K562 (cell line): ENCODE measurements at regions not wholly inside any gene's neighbourhood (a gene's known extent, or its start where the extent isn't known, plus 50 kb on each side); places are given as distances from the start of the nearest gene placed in this dataset.

Experiments used
- ATAC-seq: fragments of 200-7000 bp; cut with Tn5 transposase; 3 replicates; pipeline ENCODE4 v1.9.1; 2020; ENCODE audit warnings: moderate library complexity
- BruUV-seq: library from RNA; stranded (reverse); fragments of 400-500 nt; replicated peaks from 2 replicates; lab custom pipeline; 2021; lab: Mats Ljungman, UMichigan
- CTCF ChIA-PET: fragments of 300-600 bp; formaldehyde crosslinking; extraction: SDS; loops from one replicate; lab custom pipeline; 2021; ENCODE audit warnings: low intra/inter-chr PET ratio; lab: Yijun Ruan, JAX
- POLR2A ChIA-PET: fragments of 300-600, 350-650 bp; sonication (Branson Sonifier 250); formaldehyde crosslinking; extraction: SDS; loops from one replicate; lab custom pipeline; 2021; ENCODE audit warnings: antibody characterized with exemption, inconsistent platforms; lab: Yijun Ruan, JAX
- DNase-seq, 4 experiments: peaks; one replicate each; pipeline versions ENCODE4 v3.0.0 to v3.0.0-alpha.2; 2011 to 2018; ENCODE audit warnings: low spot score in 3 of 4, mixed read lengths in 3 of 4; ENCODE audit errors: extremely low read depth in 1 of 4
- FAIRE-seq: peaks from 2 replicates; lab custom pipeline; 2011; peaks lifted over from hg19 to GRCh38; lab: Jason Lieb, UNC
- H2AFZ ChIP-seq: 2 replicates; pipeline ENCODE4 v1.6.0; 2011; ENCODE audit warnings: low read depth, low read length, control low read depth, inconsistent platforms
- H3K27ac ChIP-seq: fragments of 200-600 bp; 3 replicates; pipeline ENCODE4 v1.8.0; 2011; ENCODE audit warnings: low read depth, mild to moderate bottlenecking, control low read depth, inconsistent platforms, low read length, moderate library complexity, mixed read lengths; ENCODE audit errors: extremely low read depth
- H3K27me3 ChIP-seq, 2 experiments: fragments of 300-600 bp in 1 of 2; 2 replicates in 1 of 2; 3 replicates in 1 of 2; pipeline versions ENCODE4 v1.6.0 to v1.8.0; 2011; ENCODE audit warnings: inconsistent platforms in 2 of 2, low read length in 2 of 2, mild to moderate bottlenecking in 1 of 2, mixed read lengths in 1 of 2, moderate library complexity in 1 of 2; ENCODE audit not compliant: control insufficient read depth in 2 of 2, insufficient read depth in 2 of 2
- H3K36me3 ChIP-seq: fragments of 300-600 bp; 3 replicates; pipeline ENCODE4 v1.8.0; 2011; ENCODE audit warnings: mild to moderate bottlenecking, low read length, inconsistent platforms; ENCODE audit not compliant: control insufficient read depth, insufficient read depth
- H3K4me1 ChIP-seq, 2 experiments: fragments of 200-600 bp in 1 of 2; replicated peaks in 1 of 2; 2 replicates in 1 of 2; 3 replicates in 1 of 2; pipeline versions ENCODE4 v1.5.1 to v1.8.0; 2011; ENCODE audit warnings: inconsistent platforms in 2 of 2, low read length in 2 of 2, mild to moderate bottlenecking in 1 of 2, mixed read lengths in 1 of 2, moderate library complexity in 1 of 2; ENCODE audit not compliant: control insufficient read depth in 2 of 2, insufficient read depth in 2 of 2
- H3K4me2 ChIP-seq: 2 replicates; pipeline ENCODE4 v1.6.1; 2011; ENCODE audit warnings: low read length, control low read depth, inconsistent platforms, mixed read lengths; ENCODE audit not compliant: insufficient read depth
- H3K4me3 ChIP-seq: fragments of 200-600 bp; sonication (generic), shearing (Covaris generic); 2 replicates; pipeline ENCODE4 v1.5.1; 2016; ENCODE audit warnings: control low read depth, inconsistent platforms
- H3K79me2 ChIP-seq: fragments of 200-600 bp; 3 replicates; pipeline ENCODE4 v1.8.0; 2011; ENCODE audit warnings: low read length, inconsistent platforms; ENCODE audit not compliant: control insufficient read depth, insufficient read depth
- H3K9ac ChIP-seq, 2 experiments: 2 replicates each; pipeline versions ENCODE4 v1.6.0 to v1.6.1; 2011; ENCODE audit warnings: low read depth in 2 of 2, low read length in 2 of 2, control low read depth in 1 of 2, inconsistent platforms in 1 of 2, mild to moderate bottlenecking in 1 of 2, mixed read lengths in 1 of 2; ENCODE audit not compliant: insufficient read depth in 1 of 2
- H3K9me1 ChIP-seq: one replicate; pipeline ENCODE4 v1.6.0; 2011; ENCODE audit warnings: inconsistent platforms, mild to moderate bottlenecking, low read length, moderate library complexity; ENCODE audit not compliant: control insufficient read depth, insufficient read depth
- H3K9me3 ChIP-seq: replicated peaks from 2 replicates; pipeline ENCODE4 v1.5.1; 2011; ENCODE audit warnings: low read depth, low read length, inconsistent platforms; ENCODE audit not compliant: control insufficient read depth, insufficient read depth
- H4K20me1 ChIP-seq: replicated peaks from 2 replicates; pipeline ENCODE4 v1.6.1; 2011; ENCODE audit warnings: low read length, inconsistent platforms, mixed read lengths; ENCODE audit not compliant: control insufficient read depth, insufficient read depth
- ARID1B ChIP-seq: fragments of 450-650 bp; IDR thresholded peaks from 2 replicates; pipeline ENCODE4 v1.6.1; 2016; ENCODE audit warnings: antibody characterized with exemption, mild to moderate bottlenecking, inconsistent platforms
- ARID4B ChIP-seq: sonication (generic); formaldehyde crosslinking; IDR thresholded peaks from 2 replicates; pipeline ENCODE4 v1.8.0; 2022; ENCODE audit warnings: mild to moderate bottlenecking, missing genetic modification reagents
- CC2D1A ChIP-seq: fragments of 450-650 bp; IDR thresholded peaks from 2 replicates; pipeline ENCODE4 v1.6.1; 2017; ENCODE audit warnings: mild to moderate bottlenecking
- CEBPZ ChIP-seq: fragments of 150-350 bp; IDR thresholded peaks from 2 replicates; pipeline ENCODE4 v1.6.1; 2014; ENCODE audit warnings: low read depth, mild to moderate bottlenecking, low read length, borderline replicate concordance
- KLF6 ChIP-seq: fragments of 250-450 bp; sonication (Bioruptor Pico); IDR thresholded peaks from 2 replicates; pipeline ENCODE4 v1.4.0; 2020; ENCODE audit warnings: mild to moderate bottlenecking, moderate library complexity, borderline replicate concordance
- NELFE ChIP-seq: IDR thresholded peaks from 2 replicates; pipeline ENCODE4 v1.6.1; 2011; ENCODE audit warnings: mild to moderate bottlenecking; ENCODE audit not compliant: insufficient read depth, insufficient read length
- NFYB ChIP-seq: IDR thresholded peaks from 2 replicates; pipeline ENCODE4 v1.6.1; 2011; ENCODE audit warnings: mild to moderate bottlenecking, moderate library complexity; ENCODE audit not compliant: insufficient read length; ENCODE audit errors: extremely low read depth
- PHB2 ChIP-seq: fragments of 450-650 bp; IDR thresholded peaks from 2 replicates; pipeline ENCODE4 v1.6.1; 2017; ENCODE audit warnings: low read depth
- PHF8 ChIP-seq: fragments of 200-600 bp; sonication (generic); IDR thresholded peaks from 2 replicates; pipeline ENCODE4 v1.6.1; 2012; ENCODE audit warnings: mixed run types, mild to moderate bottlenecking, inconsistent platforms, low read length, moderate library complexity, borderline replicate concordance
- TAF7 ChIP-seq: fragments of 450-650 bp; IDR thresholded peaks from 2 replicates; pipeline ENCODE4 v1.6.1; 2016; ENCODE audit warnings: missing genetic modification characterization, missing compliant biosample characterization
- ZFP91 ChIP-seq: sonication (generic); formaldehyde crosslinking; IDR thresholded peaks from 2 replicates; pipeline ENCODE4 v1.8.0; 2022; ENCODE audit warnings: mild to moderate bottlenecking, missing genetic modification reagents
- WGBS: fragments of 100-300 bp; shearing (Covaris generic); methylation state at CpG from one replicate; pipeline ENCODE4 v1.1.6; 2016; ENCODE audit warnings: low coverage, mixed read lengths; ENCODE audit not compliant: insufficient coverage; ENCODE audit errors: missing lambda C conversion rate; 5-methylcytosine and 5-hydroxymethylcytosine counted together
- in situ Hi-C: fragments of 300-500 bp; cut with MboI; formaldehyde crosslinking; loops from 4 replicates; pipeline ENCODE4 v1.15.0; 2018; ENCODE audit warnings: inconsistent platforms, mixed read lengths
- intact Hi-C: fragments of 100-400 bp; cut with micrococcal nuclease; formaldehyde crosslinking; loops from 2 replicates; pipeline ENCODE4 v1.14.2; 2022
- TF ChIP-seq, protein P1 (sequence below), 2 experiments: fragments of 450-650 bp; IDR thresholded peaks; 2 replicates each; pipeline ENCODE4 v1.6.1; 2016

DNA sequence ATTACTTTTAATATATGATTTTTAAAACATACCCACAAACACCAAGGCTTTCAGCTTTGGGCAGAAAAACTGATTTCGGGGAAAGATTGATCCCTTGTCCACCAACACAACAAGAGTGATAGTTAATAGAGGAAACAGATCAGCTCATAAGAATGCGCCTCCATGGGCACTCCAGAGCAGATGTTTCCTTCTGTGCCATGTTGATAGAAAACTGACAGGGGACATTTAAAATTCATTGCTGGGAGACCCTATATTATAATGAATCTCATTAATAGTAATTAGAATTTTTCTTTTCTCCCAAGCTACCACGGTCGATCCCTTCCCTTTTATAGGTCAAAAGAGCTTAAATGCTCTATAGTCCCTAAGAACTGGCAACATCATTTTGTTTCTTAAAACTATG is 431.2 kb downstream of the IRS2 start:
- Histone ChIP-seq H3K9ac (no peak overlapping the region), H2AFZ (no peak overlapping the region), H3K9me3 (no peaks in the 10 kb centered on the region), H3K36me3 (no peaks in the 10 kb centered on the region), H4K20me1 (no peaks in the 10 kb centered on the region), H3K27ac (no peak overlapping the region), H3K79me2 (no peaks in the 10 kb centered on the region), H3K4me1 (no peaks in the 10 kb centered on the region), H3K9me1 (no peaks in the 10 kb centered on the region), H3K27me3 (0 out of 5 replicates have a peak, but pooled peaks cover 0 to 4% of the 10 kb centered on the region in 2 experiments), H3K4me2 (no peak overlapping the region), H3K4me3 (no peak overlapping the region)
- DNase-seq (no peak), FAIRE-seq (no peak), ATAC-seq (no peak)
- no peak for TF ChIP-seq NELFE
- no peak for TF ChIP-seq ARID1B
- no peak for TF ChIP-seq CC2D1A
- TF ChIP-seq PHF8 = no peak
- no peak for TF ChIP-seq PHB2
- TF ChIP-seq KLF6 (CRISPR knock-in tag) = no peak
- TF ChIP-seq NFYB = no peak
- TF ChIP-seq, protein P1, sequence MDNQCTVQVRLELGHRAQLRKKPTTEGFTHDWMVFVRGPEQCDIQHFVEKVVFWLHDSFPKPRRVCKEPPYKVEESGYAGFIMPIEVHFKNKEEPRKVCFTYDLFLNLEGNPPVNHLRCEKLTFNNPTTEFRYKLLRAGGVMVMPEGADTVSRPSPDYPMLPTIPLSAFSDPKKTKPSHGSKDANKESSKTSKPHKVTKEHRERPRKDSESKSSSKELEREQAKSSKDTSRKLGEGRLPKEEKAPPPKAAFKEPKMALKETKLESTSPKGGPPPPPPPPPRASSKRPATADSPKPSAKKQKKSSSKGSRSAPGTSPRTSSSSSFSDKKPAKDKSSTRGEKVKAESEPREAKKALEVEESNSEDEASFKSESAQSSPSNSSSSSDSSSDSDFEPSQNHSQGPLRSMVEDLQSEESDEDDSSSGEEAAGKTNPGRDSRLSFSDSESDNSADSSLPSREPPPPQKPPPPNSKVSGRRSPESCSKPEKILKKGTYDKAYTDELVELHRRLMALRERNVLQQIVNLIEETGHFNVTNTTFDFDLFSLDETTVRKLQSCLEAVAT (IDR thresholded peaks at IDR 0.05) = no peak
- TF ChIP-seq TAF7 (tag) = no peak
- TF ChIP-seq ARID4B (CRISPR knock-in tag) = no peak
- TF ChIP-seq CEBPZ = no peak
- TF ChIP-seq ZFP91 (CRISPR knock-in tag) = no peak
- ChIA-PET CTCF (no interaction called here), POLR2A (interaction anchor here (0.6 kb wide), 1 partner anchor 23 kb away, joined by 3 read pairs; no protein-coding TSS in a partner anchor)
- no TSS peak for BruUV-seq
- WGBS = 2% methylated on average over 4 of the region's 4 CpGs
- intact Hi-C loops = no loop called here
- in situ Hi-C loops = no loop called here
